Caco-2 (cell line): ENCODE measurements at regions not wholly inside any gene's neighbourhood (a gene's known extent, or its start where the extent isn't known, plus 50 kb on each side); places are given as distances from the start of the nearest gene placed in this dataset.

Experiments
- BruUV-seq: library from RNA; stranded (reverse); fragments of 400-500 nt; replicated peaks from 2 replicates; lab custom pipeline; 2021; lab: Mats Ljungman, UMichigan
- CTCF ChIA-PET: fragments of 300-600 bp; sonication (Branson Sonifier 250); formaldehyde crosslinking; loops from one replicate; lab custom pipeline; 2022; ENCODE audit warnings: antibody characterized with exemption; lab: Charles Lee
- POLR2A ChIA-PET: fragments of 300-600 bp; sonication (Branson Sonifier 250); formaldehyde crosslinking; loops from one replicate; lab custom pipeline; 2022; ENCODE audit warnings: antibody characterized with exemption; lab: Charles Lee
- DNase-seq, 2 experiments: peaks; one replicate each; pipeline versions ENCODE4 v3.0.0 to v3.0.0-alpha.2; 2020 to 2022
- H3K27me3 ChIP-seq: replicated peaks from 2 replicates; pipeline ENCODE4 v1.6.0; 2011; ENCODE audit warnings: low read length; ENCODE audit not compliant: control insufficient read depth, insufficient read depth
- H3K36me3 ChIP-seq: 2 replicates; pipeline ENCODE4 v1.5.1; 2011; ENCODE audit warnings: low read length; ENCODE audit not compliant: control insufficient read depth, insufficient read depth
- H3K4me1 ChIP-seq: fragments of 250-450 bp; sonication (Bioruptor Pico); 2 replicates; pipeline ENCODE4 v1.5.1; 2020; ENCODE audit warnings: mild to moderate bottlenecking
- H3K4me3 ChIP-seq: 2 replicates; pipeline ENCODE4 v1.5.1; 2011; ENCODE audit warnings: low read depth, mild to moderate bottlenecking, control low read depth, low read length
- H3K9me3 ChIP-seq: fragments of 250-450 bp; sonication (Bioruptor Pico); 2 replicates; pipeline ENCODE4 v1.5.1; 2020; ENCODE audit warnings: mild to moderate bottlenecking, moderate library complexity
- H3K27ac Mint-ChIP-seq: one replicate; pipeline ENCODE4 v1.8.0; 2022; ENCODE audit warnings: mixed read lengths; ENCODE audit not compliant: unreplicated experiment
- H3K27me3 Mint-ChIP-seq: one replicate; pipeline ENCODE4 v1.8.0; 2022; ENCODE audit warnings: mixed read lengths; ENCODE audit not compliant: insufficient read depth, unreplicated experiment
- H3K36me3 Mint-ChIP-seq: one replicate; pipeline ENCODE4 v1.8.0; 2022; ENCODE audit warnings: mild to moderate bottlenecking, mixed read lengths; ENCODE audit not compliant: insufficient read depth, unreplicated experiment
- H3K4me1 Mint-ChIP-seq: one replicate; pipeline ENCODE4 v1.8.0; 2022; ENCODE audit warnings: low read depth, mixed read lengths; ENCODE audit not compliant: unreplicated experiment
- H3K4me3 Mint-ChIP-seq: one replicate; pipeline ENCODE4 v1.8.0; 2022; ENCODE audit warnings: mild to moderate bottlenecking, moderate library complexity, mixed read lengths; ENCODE audit not compliant: unreplicated experiment
- H3K9me3 Mint-ChIP-seq: one replicate; pipeline ENCODE4 v1.8.0; 2022; ENCODE audit warnings: mixed read lengths; ENCODE audit not compliant: unreplicated experiment
- CTCF ChIP-seq, 2 experiments: fragments of 200-600 bp in 1 of 2; IDR thresholded peaks; 1 replicate in 1 of 2; 2 replicates in 1 of 2; pipeline versions ENCODE4 v1.5.1 to v1.8.0; 2011 to 2022; ENCODE audit warnings: antibody characterized with exemption in 1 of 2, control low read depth in 1 of 2, inconsistent platforms in 1 of 2, low read depth in 1 of 2, low read length in 1 of 2, mild to moderate bottlenecking in 1 of 2, moderate library complexity in 1 of 2; ENCODE audit not compliant: insufficient read depth in 1 of 2, severe bottlenecking in 1 of 2, unreplicated experiment in 1 of 2
- intact Hi-C: fragments of 100-400 bp; cut with micrococcal nuclease; formaldehyde crosslinking; loops from one replicate; pipeline ENCODE4 v1.10.0; 2022; ENCODE audit not compliant: unreplicated experiment

GRCh38 chr3:193767353-193768069, 174.5 kb downstream of the OPA1 start:
- ChIA-PET CTCF (no interaction called here), POLR2A (no interaction called here)
- Histone ChIP-seq H3K27me3 (no peaks in the 10 kb centered on the region), H3K9me3 (no peaks in the 10 kb centered on the region), H3K36me3 (no peaks in the 10 kb centered on the region), H3K4me1 (no peaks in the 10 kb centered on the region), H3K4me3 (no peak overlapping the region)
- Mint-ChIP-seq H3K4me1 (no peaks in the 10 kb centered on the region), H3K36me3 (no peaks in the 10 kb centered on the region), H3K9me3 (peaks cover 12% of the 10 kb centered on the region), H3K4me3 (no peak overlapping the region), H3K27me3 (no peaks in the 10 kb centered on the region), H3K27ac (no peak overlapping the region)
- BruUV-seq = no TSS peak
- TF ChIP-seq CTCF (IDR thresholded peaks at IDR 0.05; ENCODE audit: insufficient read depth in 1 of 2, low read depth in 1 of 2, low read length in 1 of 2, severe bottlenecking in 1 of 2, unreplicated experiment in 1 of 2) = no peak
- no peak for DNase-seq
- intact Hi-C loops = no loop called here

- DNase-seq = no peak
- H3K4me1 ChIP-seq = no peaks in the 10 kb centered on the region
- H3K36me3 Mint-ChIP-seq = no peaks in the 10 kb centered on the region
- no peaks in the 10 kb centered on the region for H3K4me1 Mint-ChIP-seq
- H3K4me3 Mint-ChIP-seq = no peak overlapping the region
- BruUV-seq = no TSS peak
- POLR2A ChIA-PET = no interaction called here
- H3K4me3 ChIP-seq = no peak overlapping the region
- CTCF ChIA-PET = no interaction called here
- H3K27ac Mint-ChIP-seq = no peak overlapping the region
- H3K27me3 ChIP-seq = no peaks in the 10 kb centered on the region
- no peaks in the 10 kb centered on the region for H3K36me3 ChIP-seq
- peaks cover 12% of the 10 kb centered on the region for H3K9me3 Mint-ChIP-seq
- intact Hi-C loops = no loop called here
- no peak for TF ChIP-seq CTCF (IDR thresholded peaks at IDR 0.05; ENCODE audit: insufficient read depth in 1 of 2, low read depth in 1 of 2, low read length in 1 of 2, severe bottlenecking in 1 of 2, unreplicated experiment in 1 of 2)
- H3K27me3 Mint-ChIP-seq = no peaks in the 10 kb centered on the region
- no peaks in the 10 kb centered on the region for H3K9me3 ChIP-seq
These were observed 175.0 kb downstream of the OPA1 start for GRCh38 chr3:193768070-193768394.

- intact Hi-C loops = no loop called here
- no peak overlapping the region for H3K27ac Mint-ChIP-seq
- DNase-seq = no peak
- ChIA-PET CTCF (no interaction called here), POLR2A (interaction anchor here (0.6 kb wide), 1 partner anchor 1042 kb away, joined by 5 read pairs; the partner anchor contains the start of gene FGF12)
- H3K36me3 ChIP-seq = no peaks in the 10 kb centered on the region
- no peak for TF ChIP-seq CTCF (IDR thresholded peaks at IDR 0.05; ENCODE audit: insufficient read depth in 1 of 2, low read depth in 1 of 2, low read length in 1 of 2, severe bottlenecking in 1 of 2, unreplicated experiment in 1 of 2)
- no peak overlapping the region for H3K4me3 Mint-ChIP-seq
- no peaks in the 10 kb centered on the region for H3K27me3 ChIP-seq
- peaks cover 2% of the 10 kb centered on the region; the same call in 1 of the 2 replicates for H3K4me1 ChIP-seq
- H3K9me3 ChIP-seq = no peaks in the 10 kb centered on the region
- H3K27me3 Mint-ChIP-seq = no peaks in the 10 kb centered on the region
- peaks cover under 1% of the 10 kb centered on the region for H3K4me1 Mint-ChIP-seq
- H3K9me3 Mint-ChIP-seq = peaks cover 12% of the 10 kb centered on the region
- no peaks in the 10 kb centered on the region for H3K36me3 Mint-ChIP-seq
- BruUV-seq = no TSS peak
- no peak overlapping the region for H3K4me3 ChIP-seq
These were observed 176.4 kb downstream of the OPA1 start for GRCh38 chr3:193769437-193769836.
